ENCODE measurements at regions not wholly inside any gene's neighbourhood (a gene's known extent, or its start where the extent isn't known, plus 50 kb on each side); places are given as distances from the start of the nearest gene placed in this dataset.

GRCh38 chr13:103437651-103438050, 371.4 kb upstream of the SLC10A2 start:
- Histone ChIP-seq H3K27ac (no peak overlapping the region), H3K4me3 (no peak overlapping the region), H3K36me3 (no peaks in the 10 kb centered on the region), H3K9me3 (no peaks in the 10 kb centered on the region), H3K4me1 (no peaks in the 10 kb centered on the region), H3K27me3 (no peaks in the 10 kb centered on the region)
- intact Hi-C loops (cut with DNase I), result no loop called here
- WGBS, 2 donors, result 79 to 80% methylated on average over 1 of the region's 1 CpG
- DNase-seq, result no peak
- no peak for TF ChIP-seq EP300 (IDR thresholded peaks at IDR 0.05)
- TF ChIP-seq, protein P1, sequence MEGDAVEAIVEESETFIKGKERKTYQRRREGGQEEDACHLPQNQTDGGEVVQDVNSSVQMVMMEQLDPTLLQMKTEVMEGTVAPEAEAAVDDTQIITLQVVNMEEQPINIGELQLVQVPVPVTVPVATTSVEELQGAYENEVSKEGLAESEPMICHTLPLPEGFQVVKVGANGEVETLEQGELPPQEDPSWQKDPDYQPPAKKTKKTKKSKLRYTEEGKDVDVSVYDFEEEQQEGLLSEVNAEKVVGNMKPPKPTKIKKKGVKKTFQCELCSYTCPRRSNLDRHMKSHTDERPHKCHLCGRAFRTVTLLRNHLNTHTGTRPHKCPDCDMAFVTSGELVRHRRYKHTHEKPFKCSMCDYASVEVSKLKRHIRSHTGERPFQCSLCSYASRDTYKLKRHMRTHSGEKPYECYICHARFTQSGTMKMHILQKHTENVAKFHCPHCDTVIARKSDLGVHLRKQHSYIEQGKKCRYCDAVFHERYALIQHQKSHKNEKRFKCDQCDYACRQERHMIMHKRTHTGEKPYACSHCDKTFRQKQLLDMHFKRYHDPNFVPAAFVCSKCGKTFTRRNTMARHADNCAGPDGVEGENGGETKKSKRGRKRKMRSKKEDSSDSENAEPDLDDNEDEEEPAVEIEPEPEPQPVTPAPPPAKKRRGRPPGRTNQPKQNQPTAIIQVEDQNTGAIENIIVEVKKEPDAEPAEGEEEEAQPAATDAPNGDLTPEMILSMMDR (IDR thresholded peaks at IDR 0.05), result no peak
- TF ChIP-seq POLR2A (IDR thresholded peaks at IDR 0.05), result no peak
- TF ChIP-seq POLR2AphosphoS5 (IDR thresholded peaks at IDR 0.05), result no peak

GRCh38 chr13:103436057-103436654, 369.9 kb upstream of the SLC10A2 start:
- no peak overlapping the region for H3K27ac ChIP-seq

DNA sequence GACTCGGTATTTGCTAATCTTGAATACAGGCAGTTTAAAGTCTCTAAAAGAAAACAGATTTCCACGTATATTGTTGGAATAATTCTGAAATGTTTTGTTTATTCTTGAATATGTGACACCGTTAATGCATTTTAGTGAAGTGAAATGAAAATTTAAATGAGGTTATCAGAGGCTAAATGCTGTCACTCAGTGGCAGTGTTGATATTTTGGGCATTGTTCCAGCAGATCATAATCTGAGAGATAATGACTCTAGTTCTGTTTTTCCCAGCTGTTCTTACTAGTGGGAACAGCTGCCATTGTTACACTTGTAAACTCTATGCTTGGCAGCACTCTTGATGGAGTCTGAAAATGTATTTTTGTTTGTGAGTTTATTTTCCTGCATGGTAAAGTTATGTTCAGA, 365.6 kb upstream of the SLC10A2 start:
- WGBS, 2 donors, result 29 to 60% methylated on average over 3 of the region's 3 CpGs
- Histone ChIP-seq H3K27me3 (no peaks in the 10 kb centered on the region), H3K4me1 (no peaks in the 10 kb centered on the region), H3K36me3 (no peaks in the 10 kb centered on the region), H3K4me3 (no peak overlapping the region), H3K9me3 (peaks cover 0 to 4% (median 0%) of the 10 kb centered on the region in 4 donors), H3K27ac (no peak overlapping the region)
- intact Hi-C loops (cut with DNase I), result no loop called here
- TF ChIP-seq, protein P1 (IDR thresholded peaks at IDR 0.05), result no peak
- TF ChIP-seq POLR2A (IDR thresholded peaks at IDR 0.05) (no peak), POLR2AphosphoS5 (IDR thresholded peaks at IDR 0.05) (no peak), EP300 (IDR thresholded peaks at IDR 0.05) (no peak)
- no peak for DNase-seq

More at GRCh38 chr13:103436057-103436654, 369.9 kb upstream of the SLC10A2 start:
- TF ChIP-seq, protein P1 (IDR thresholded peaks at IDR 0.05), result no peak
- TF ChIP-seq POLR2A (IDR thresholded peaks at IDR 0.05) (no peak), POLR2AphosphoS5 (IDR thresholded peaks at IDR 0.05) (no peak), EP300 (IDR thresholded peaks at IDR 0.05) (no peak)
- Histone ChIP-seq H3K4me1 (no peaks in the 10 kb centered on the region), H3K4me3 (no peak overlapping the region), H3K9me3 (no peaks in the 10 kb centered on the region), H3K27me3 (no peaks in the 10 kb centered on the region), H3K36me3 (no peaks in the 10 kb centered on the region)
- DNase-seq, result no peak
- intact Hi-C loops (cut with DNase I), result no loop called here
- WGBS, 2 donors, result 80 to 87% methylated on average over 10 of the region's 10 CpGs

GRCh38 chr13:103430368-103430767, 364.2 kb upstream of the SLC10A2 start:
- Histone ChIP-seq H3K27ac (no peak overlapping the region), H3K27me3 (no peaks in the 10 kb centered on the region), H3K9me3 (peaks cover 0 to 4% (median 0%) of the 10 kb centered on the region in 4 donors), H3K4me1 (no peaks in the 10 kb centered on the region), H3K4me3 (no peak overlapping the region), H3K36me3 (no peaks in the 10 kb centered on the region)
- DNase-seq, result no peak
- TF ChIP-seq, protein P1 (IDR thresholded peaks at IDR 0.05), result no peak
- TF ChIP-seq POLR2A (IDR thresholded peaks at IDR 0.05), result no peak
- no peak for TF ChIP-seq EP300 (IDR thresholded peaks at IDR 0.05)
- no peak for TF ChIP-seq POLR2AphosphoS5 (IDR thresholded peaks at IDR 0.05)
- 14 to 66% methylated on average over 4 of the region's 4 CpGs for WGBS, 2 donors
- intact Hi-C loops (cut with DNase I), result no loop called here

DNA sequence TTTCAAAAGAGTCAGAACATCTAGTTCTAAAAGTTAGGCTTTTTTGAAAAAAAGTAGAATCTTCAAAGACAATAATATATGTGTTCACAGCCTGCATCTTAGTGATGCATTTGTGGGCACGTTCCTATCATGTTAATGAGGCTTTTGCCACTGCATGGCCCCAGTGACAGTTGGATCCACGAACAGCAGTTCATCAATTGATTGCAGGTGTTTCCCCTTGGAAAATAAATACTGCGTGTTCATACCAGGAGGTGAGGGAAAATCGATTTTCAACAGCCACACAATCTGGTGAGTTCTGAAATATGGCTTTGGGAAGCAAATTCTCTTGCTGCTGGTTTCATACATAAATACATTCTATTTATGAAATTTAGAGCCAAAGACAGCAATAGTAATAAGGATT, 343.8 kb upstream of the SLC10A2 start:
- Histone ChIP-seq H3K4me1 (peaks cover 0 to 10% (median 0%) of the 10 kb centered on the region in 4 donors), H3K27ac (no peak overlapping the region), H3K36me3 (no peaks in the 10 kb centered on the region), H3K9me3 (no peaks in the 10 kb centered on the region), H3K4me3 (no peak overlapping the region), H3K27me3 (no peaks in the 10 kb centered on the region)
- 48 to 84% methylated on average over 4 of the region's 4 CpGs for WGBS, 2 donors
- TF ChIP-seq EP300 (IDR thresholded peaks at IDR 0.05) (no peak), POLR2AphosphoS5 (IDR thresholded peaks at IDR 0.05) (no peak), POLR2A (IDR thresholded peaks at IDR 0.05) (no peak)
- TF ChIP-seq, protein P1 (IDR thresholded peaks at IDR 0.05), result no peak
- intact Hi-C loops (cut with DNase I), result no loop called here
- DNase-seq, result no peak
